WI38 (cell line): ENCODE measurements at regions not wholly inside any gene's neighbourhood (a gene's known extent, or its start where the extent isn't known, plus 50 kb on each side); places are given as distances from the start of the nearest gene placed in this dataset.
"Not testable (repeated sequence)": the region's sequence is repeated elsewhere in the genome, so short reads cannot be mapped to it uniquely, and the experiment has no call there.

Source experiments
- H3K4me3 ChIP-seq: 2 replicates; pipeline ENCODE4 v1.5.1; 2011; ENCODE audit warnings: low read depth, mild to moderate bottlenecking, control low read depth, low read length
- TF ChIP-seq, protein P1 (sequence below): IDR thresholded peaks from 2 replicates; pipeline ENCODE4 v1.5.1; 2012; ENCODE audit warnings: low read depth, mild to moderate bottlenecking, control low read depth, low read length

DNA sequence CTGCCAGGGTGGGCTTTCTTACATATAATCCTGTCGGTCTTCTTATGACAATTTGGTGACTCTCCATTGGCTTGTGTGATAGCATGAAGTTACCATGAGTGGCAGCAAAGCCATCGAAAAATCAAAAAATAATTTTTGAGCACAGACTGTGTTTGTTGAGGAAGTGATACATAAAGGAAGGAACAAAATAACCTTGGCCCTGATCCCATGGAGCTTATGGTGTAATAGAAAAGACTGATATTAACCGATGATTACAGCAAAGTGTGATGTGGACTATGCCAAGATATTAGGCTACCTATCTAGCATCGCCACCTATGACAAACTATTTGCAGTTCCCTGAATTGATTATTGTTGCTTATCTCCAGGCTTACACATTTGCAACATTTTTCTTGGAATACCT is 383.2 kb downstream of the AEBP2 start:
- no peak overlapping the region for H3K4me3 ChIP-seq
- TF ChIP-seq, protein P1, sequence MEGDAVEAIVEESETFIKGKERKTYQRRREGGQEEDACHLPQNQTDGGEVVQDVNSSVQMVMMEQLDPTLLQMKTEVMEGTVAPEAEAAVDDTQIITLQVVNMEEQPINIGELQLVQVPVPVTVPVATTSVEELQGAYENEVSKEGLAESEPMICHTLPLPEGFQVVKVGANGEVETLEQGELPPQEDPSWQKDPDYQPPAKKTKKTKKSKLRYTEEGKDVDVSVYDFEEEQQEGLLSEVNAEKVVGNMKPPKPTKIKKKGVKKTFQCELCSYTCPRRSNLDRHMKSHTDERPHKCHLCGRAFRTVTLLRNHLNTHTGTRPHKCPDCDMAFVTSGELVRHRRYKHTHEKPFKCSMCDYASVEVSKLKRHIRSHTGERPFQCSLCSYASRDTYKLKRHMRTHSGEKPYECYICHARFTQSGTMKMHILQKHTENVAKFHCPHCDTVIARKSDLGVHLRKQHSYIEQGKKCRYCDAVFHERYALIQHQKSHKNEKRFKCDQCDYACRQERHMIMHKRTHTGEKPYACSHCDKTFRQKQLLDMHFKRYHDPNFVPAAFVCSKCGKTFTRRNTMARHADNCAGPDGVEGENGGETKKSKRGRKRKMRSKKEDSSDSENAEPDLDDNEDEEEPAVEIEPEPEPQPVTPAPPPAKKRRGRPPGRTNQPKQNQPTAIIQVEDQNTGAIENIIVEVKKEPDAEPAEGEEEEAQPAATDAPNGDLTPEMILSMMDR: no peak

DNA sequence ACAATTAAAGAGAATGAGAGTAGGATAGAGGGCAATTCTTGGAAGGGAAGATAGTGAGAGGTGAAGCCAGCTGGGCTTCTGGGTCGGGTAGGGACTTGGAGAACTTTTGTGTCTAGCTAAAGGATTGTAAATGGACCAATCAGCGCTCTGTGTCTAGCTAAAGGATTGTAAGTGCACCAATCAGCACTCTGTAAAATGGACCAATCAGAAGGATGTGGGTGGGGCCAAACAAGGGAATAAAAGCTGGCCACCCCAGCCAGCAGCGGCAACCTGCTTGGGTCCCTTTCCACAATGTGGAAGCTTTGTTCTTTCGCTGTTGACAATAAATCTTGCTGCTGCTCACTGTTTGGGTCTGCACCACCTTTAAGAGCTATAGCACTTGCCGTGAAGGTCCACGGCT is 384.0 kb downstream of the AEBP2 start:
- not testable (repeated sequence) for H3K4me3 ChIP-seq

DNA sequence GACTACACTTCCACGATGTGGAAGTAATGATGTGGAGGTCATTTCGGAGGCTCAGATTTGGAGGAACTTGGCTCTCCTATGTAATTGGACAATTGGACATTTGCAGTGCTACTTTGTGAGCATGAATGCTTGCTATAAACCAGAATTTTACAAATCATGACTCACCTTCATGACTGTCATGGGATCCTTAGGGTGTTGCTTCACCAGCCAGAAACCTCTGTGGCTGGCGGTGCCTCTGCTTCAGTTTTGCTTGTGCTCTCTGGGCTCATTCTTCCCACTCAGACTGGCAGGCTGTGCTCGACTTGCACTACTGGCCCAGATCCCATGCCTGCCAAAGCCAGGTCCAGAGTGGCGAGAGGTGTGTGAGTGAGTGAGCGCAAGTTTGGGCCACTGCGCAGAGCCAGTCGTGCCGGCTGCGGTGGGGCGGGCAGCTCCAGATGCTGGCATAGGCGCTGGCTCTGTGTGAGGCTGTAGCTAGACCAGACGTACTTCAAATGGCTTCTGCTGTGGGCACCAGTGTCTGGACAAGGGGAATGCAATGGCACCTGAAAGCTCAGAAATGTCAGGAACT is 387.8 kb downstream of the AEBP2 start:
- H3K4me3 ChIP-seq: no peak overlapping the region
- TF ChIP-seq, protein P1: no peak

DNA sequence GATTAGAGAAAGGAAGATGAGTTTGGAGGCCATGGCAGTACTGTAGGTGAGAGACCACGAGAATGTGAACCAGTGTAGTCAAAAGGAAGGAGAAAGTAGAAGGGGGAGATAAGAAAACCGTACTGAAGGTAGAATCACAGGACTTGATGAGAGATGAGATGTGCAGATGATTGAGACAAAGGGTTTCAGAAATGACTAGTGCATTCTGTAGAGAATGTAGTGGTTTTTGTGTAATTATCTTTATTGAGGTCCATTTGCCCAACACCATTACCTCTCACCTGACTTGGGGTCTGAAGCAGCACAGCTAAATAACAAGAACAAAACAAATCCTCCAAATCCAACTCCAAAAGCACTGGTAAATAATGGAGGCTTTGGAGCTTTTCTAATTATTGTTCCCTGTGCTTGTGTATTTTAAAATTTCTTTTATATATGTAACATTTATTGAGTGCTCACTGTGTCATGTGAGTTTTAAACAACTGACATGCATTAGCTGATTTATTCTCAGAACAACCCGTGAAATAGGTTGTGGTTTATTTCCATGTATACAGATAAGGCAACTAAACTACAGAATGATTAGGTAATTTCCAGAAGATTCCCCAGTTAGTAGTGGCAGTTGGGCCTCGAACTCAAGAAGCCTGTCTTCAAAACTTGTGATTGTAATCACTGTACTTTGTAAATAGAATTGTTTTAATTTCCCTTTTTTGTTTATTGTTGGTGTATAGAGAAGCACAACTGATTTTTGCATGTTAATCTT is 390.0 kb downstream of the AEBP2 start:
- TF ChIP-seq, protein P1: no peak
- no peak overlapping the region for H3K4me3 ChIP-seq

DNA sequence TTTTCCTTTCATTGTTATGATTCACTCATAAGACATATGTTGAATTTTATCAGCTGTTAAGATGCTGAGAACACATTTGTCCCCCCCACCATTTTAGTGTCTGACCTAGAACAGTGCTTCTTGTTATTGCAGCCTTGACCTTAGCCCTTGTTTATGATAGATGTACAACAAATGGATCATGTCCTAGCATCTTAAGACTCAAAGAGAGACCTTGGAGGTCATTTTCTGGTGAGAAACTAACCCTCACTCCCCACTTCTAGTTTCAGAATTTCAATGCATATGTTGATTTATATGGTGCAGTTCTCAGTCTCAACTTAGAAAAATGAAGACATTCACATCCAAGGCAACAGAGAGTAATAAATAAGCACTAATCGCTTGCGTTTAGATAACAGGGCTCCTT is 391.2 kb downstream of the AEBP2 start:
- TF ChIP-seq, protein P1: no peak

DNA sequence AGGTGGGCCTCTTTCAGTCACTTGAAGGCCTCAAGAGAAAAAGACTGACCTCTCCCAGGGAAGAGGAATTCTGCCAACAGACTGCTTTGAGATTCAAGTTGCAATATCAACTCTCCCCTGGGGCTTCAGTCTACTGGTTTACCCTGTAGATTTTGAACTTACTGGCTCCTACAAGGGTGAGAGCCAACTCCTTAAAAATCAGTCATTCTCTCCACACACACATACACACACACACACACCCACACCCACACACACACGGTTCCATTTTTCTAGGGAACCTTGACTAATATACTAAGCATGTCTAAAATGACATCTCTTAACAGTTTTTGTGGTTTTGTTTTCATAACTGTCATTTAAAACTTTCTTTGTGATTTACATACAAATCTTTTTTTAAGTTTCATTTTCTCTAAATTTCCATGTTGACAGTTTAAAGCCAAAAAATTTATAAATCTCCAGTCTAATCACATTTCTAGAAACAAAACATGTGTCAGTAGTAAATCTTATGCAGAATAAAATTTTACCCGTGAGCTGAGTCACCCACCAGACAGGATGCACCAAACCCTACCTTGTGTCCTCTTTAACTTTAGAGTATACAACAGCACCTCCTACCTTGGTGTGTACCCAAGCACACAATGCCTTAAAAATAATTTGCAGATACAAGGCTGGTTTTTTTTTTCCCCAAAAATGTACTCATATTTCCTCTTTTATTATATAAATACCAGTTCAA is 394.6 kb downstream of the AEBP2 start:
- TF ChIP-seq, protein P1: no peak
- H3K4me3 ChIP-seq: no peak overlapping the region

More for the DNA sequence above, 391.2 kb downstream of the AEBP2 start:
- H3K4me3 ChIP-seq: no peak overlapping the region

DNA sequence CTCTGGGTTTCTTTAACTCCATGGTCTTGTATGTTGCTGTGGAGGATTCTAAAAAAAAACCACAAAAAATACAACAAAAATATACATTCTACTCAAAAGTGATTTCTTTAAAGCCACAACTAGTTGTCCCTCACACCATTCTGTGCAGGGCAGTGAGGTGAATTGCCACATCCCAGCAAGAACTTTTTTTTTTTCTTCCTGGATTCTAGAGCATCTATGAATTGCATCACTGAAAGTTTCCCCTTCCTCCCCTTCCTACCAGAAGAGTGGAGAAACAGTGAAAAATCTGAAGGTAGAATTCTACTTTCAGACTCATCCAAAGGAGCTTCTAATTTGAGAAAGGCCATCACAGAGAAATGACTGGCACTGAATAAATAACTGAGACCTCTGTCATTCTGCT is 395.3 kb downstream of the AEBP2 start:
- H3K4me3 ChIP-seq: no peak overlapping the region
- TF ChIP-seq, protein P1: no peak
